Osteoblast (primary cell): ENCODE measurements at regions not wholly inside any gene's neighbourhood (a gene's known extent, or its start where the extent isn't known, plus 50 kb on each side); places are given as distances from the start of the nearest gene placed in this dataset.

Experiments used
- DNase-seq: peaks from one replicate; pipeline ENCODE4 v3.0.0; 2011; ENCODE audit warnings: low spot score, mixed read lengths; ENCODE audit not compliant: insufficient read length; ENCODE audit errors: missing footprints
- H2AFZ ChIP-seq: 2 replicates; pipeline ENCODE4 v1.6.0; 2011; ENCODE audit warnings: mild to moderate bottlenecking, low read length
- H3K27ac ChIP-seq: 2 replicates; pipeline ENCODE4 v1.5.1; 2011; ENCODE audit warnings: mild to moderate bottlenecking, low read depth, low read length, moderate library complexity
- H3K27me3 ChIP-seq: 2 replicates; pipeline ENCODE4 v1.6.0; 2012; ENCODE audit warnings: mild to moderate bottlenecking, control low read depth, inconsistent platforms, low read length, moderate library complexity; ENCODE audit not compliant: insufficient read depth
- H3K36me3 ChIP-seq: 2 replicates; pipeline ENCODE4 v1.5.1; 2011; ENCODE audit warnings: mild to moderate bottlenecking, low read length, control low read depth, moderate library complexity; ENCODE audit not compliant: insufficient read depth
- H3K4me1 ChIP-seq: 2 replicates; pipeline ENCODE4 v1.5.1; 2011; ENCODE audit warnings: mild to moderate bottlenecking, low read length, control low read depth, moderate library complexity; ENCODE audit not compliant: insufficient read depth
- H3K4me2 ChIP-seq: 2 replicates; pipeline ENCODE4 v1.6.0; 2011; ENCODE audit warnings: mild to moderate bottlenecking, low read length; ENCODE audit not compliant: insufficient read depth
- H3K4me3 ChIP-seq: fragments of 200-600 bp; sonication (generic); 3 replicates; pipeline ENCODE4 v1.5.1; 2012; ENCODE audit warnings: mild to moderate bottlenecking, low read length, inconsistent platforms; ENCODE audit not compliant: insufficient read depth
- H3K79me2 ChIP-seq: 2 replicates; pipeline ENCODE4 v1.6.0; 2012; ENCODE audit warnings: mild to moderate bottlenecking, low read length, control low read depth, inconsistent platforms; ENCODE audit not compliant: insufficient read depth
- H3K9me3 ChIP-seq: 2 replicates; pipeline ENCODE4 v1.5.1; 2011; ENCODE audit warnings: low read depth, low read length, control low read depth
- H4K20me1 ChIP-seq: 2 replicates; pipeline ENCODE4 v1.6.0; 2012; ENCODE audit warnings: mild to moderate bottlenecking, low read length, control low read depth; ENCODE audit not compliant: insufficient read depth
- TF ChIP-seq, protein P1 (sequence below): IDR thresholded peaks from 2 replicates; pipeline ENCODE4 v1.5.1; 2011; ENCODE audit warnings: mild to moderate bottlenecking, low read depth, low read length, moderate library complexity; ENCODE audit errors: extremely low read depth

DNA sequence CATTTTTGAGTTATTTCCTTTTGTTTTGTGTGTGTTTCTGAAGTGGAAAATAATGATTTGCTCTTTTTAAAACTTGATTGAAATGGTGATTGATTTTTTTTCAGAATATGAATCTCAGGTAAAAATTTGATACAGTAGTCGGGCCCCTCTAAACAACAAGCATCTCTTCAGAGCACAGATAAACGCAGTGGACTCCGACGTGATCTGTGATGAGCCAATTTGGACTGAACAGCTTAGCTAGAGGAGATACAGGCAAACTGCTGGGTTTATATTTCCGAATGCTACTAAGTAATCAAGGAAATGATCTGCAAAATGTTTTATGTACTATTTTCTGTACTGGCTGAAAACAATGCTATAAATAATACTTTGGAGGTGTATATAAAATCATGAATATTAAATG, 705.7 kb upstream of the RGS18 start:
- Histone ChIP-seq H4K20me1 (no peaks in the 10 kb centered on the region), H2AFZ (no peak overlapping the region), H3K36me3 (no peaks in the 10 kb centered on the region), H3K27me3 (no peaks in the 10 kb centered on the region), H3K27ac (no peak overlapping the region), H3K79me2 (no peaks in the 10 kb centered on the region), H3K4me2 (no peak overlapping the region), H3K9me3 (no peaks in the 10 kb centered on the region), H3K4me1 (no peaks in the 10 kb centered on the region), H3K4me3 (no peak overlapping the region)
- DNase-seq: no peak
- TF ChIP-seq, protein P1, sequence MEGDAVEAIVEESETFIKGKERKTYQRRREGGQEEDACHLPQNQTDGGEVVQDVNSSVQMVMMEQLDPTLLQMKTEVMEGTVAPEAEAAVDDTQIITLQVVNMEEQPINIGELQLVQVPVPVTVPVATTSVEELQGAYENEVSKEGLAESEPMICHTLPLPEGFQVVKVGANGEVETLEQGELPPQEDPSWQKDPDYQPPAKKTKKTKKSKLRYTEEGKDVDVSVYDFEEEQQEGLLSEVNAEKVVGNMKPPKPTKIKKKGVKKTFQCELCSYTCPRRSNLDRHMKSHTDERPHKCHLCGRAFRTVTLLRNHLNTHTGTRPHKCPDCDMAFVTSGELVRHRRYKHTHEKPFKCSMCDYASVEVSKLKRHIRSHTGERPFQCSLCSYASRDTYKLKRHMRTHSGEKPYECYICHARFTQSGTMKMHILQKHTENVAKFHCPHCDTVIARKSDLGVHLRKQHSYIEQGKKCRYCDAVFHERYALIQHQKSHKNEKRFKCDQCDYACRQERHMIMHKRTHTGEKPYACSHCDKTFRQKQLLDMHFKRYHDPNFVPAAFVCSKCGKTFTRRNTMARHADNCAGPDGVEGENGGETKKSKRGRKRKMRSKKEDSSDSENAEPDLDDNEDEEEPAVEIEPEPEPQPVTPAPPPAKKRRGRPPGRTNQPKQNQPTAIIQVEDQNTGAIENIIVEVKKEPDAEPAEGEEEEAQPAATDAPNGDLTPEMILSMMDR: no peak

DNA sequence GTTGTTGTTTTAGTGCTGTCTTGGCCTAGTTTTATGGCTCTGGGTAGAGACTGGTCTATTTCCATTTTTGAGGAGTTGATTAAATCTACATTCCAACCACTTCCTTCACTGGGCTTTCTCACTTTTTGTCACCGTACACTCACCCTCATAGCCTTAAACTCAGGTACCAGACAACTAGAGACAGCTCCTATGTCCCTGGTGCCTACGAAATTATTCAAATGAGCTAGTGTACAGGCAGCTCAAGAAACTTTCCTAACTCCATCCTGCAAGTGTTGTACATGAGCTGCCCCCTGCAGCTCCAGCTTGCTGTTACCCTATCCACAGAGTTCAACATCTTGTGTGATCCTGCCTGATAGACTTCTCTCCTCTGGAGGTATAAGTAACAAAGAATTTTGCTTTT, 704.8 kb upstream of the RGS18 start:
- H3K27ac ChIP-seq: no peak overlapping the region
- no peaks in the 10 kb centered on the region for H3K79me2 ChIP-seq
- TF ChIP-seq, protein P1: no peak
- H3K4me1 ChIP-seq: no peaks in the 10 kb centered on the region
- H3K9me3 ChIP-seq: no peaks in the 10 kb centered on the region
- no peaks in the 10 kb centered on the region for H4K20me1 ChIP-seq
- H3K4me2 ChIP-seq: no peak overlapping the region
- no peaks in the 10 kb centered on the region for H3K27me3 ChIP-seq
- no peaks in the 10 kb centered on the region for H3K36me3 ChIP-seq
- no peak overlapping the region for H3K4me3 ChIP-seq
- DNase-seq: no peak
- H2AFZ ChIP-seq: no peak overlapping the region

DNA sequence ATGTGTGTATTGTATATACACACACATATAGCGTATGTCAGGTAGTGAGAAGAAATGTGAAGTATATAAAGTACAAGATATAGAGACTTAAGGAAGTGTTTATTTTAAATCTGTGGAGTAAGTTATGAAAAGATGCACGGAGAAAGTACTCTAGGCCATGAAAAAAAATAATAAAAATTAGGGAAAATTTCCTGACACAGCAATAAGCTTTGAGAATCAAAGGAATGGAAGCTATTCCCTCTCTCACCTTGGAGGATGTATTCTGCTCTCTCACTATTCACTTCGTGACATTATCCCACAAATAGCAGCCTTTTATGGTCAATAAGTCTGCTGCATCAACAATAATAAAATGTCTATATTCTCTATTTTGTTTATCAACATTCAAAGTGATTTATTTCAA, 700.4 kb upstream of the RGS18 start:
- Histone ChIP-seq H3K9me3 (no peaks in the 10 kb centered on the region), H3K4me2 (no peak overlapping the region), H4K20me1 (no peaks in the 10 kb centered on the region), H3K36me3 (no peaks in the 10 kb centered on the region), H3K4me1 (no peaks in the 10 kb centered on the region), H3K79me2 (no peaks in the 10 kb centered on the region), H3K27me3 (no peaks in the 10 kb centered on the region), H3K4me3 (no peak overlapping the region), H2AFZ (no peak overlapping the region), H3K27ac (no peak overlapping the region)
- DNase-seq: no peak
- TF ChIP-seq, protein P1: no peak

DNA sequence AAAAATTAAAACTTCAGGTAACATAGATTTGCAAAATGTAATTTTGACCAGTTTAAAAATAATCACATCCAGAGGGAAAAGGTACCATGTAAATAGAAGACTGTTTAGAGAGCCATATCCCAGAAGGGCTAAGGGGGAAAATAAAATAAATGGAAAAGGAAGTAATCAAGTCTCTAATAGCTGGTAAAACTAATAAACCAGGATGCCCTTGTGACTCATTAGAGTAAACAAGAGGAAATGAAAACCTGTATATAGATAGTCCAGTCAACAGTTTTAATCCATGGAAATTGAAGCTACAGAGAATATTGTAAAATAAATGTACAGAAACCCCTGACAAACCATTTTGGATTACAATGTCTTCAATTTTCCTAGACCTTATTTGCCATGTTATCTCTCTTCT, 698.0 kb upstream of the RGS18 start:
- Histone ChIP-seq H3K4me1 (no peaks in the 10 kb centered on the region), H3K27ac (no peak overlapping the region), H3K4me2 (no peak overlapping the region), H2AFZ (no peak overlapping the region), H3K4me3 (no peak overlapping the region), H4K20me1 (no peaks in the 10 kb centered on the region), H3K36me3 (no peaks in the 10 kb centered on the region), H3K79me2 (no peaks in the 10 kb centered on the region), H3K9me3 (no peaks in the 10 kb centered on the region), H3K27me3 (no peaks in the 10 kb centered on the region)
- DNase-seq: no peak
- TF ChIP-seq, protein P1: no peak
